T-helper 2 cell treated with Interferon-gamma antibody and Interleukin-4, amounts not matched to agents 5 μg/mL and 100 μg/mL, for 36 hours (primary cell): ENCODE measurements at regions not wholly inside any gene's neighbourhood (a gene's known extent, or its start where the extent isn't known, plus 50 kb on each side); places are given as distances from the start of the nearest gene placed in this dataset.

Experiments used
- DNase-seq: peaks from one replicate; pipeline ENCODE4 v3.0.0; 2021; ENCODE audit warnings: low spot score
- H3K27ac Mint-ChIP-seq: one replicate; pipeline ENCODE4 v1.8.0; 2021; ENCODE audit warnings: mild to moderate bottlenecking, mixed read lengths
- H3K27me3 Mint-ChIP-seq: one replicate; pipeline ENCODE4 v1.8.0; 2021; ENCODE audit warnings: low read depth, mixed read lengths
- H3K36me3 Mint-ChIP-seq: one replicate; pipeline ENCODE4 v1.8.0; 2021; ENCODE audit warnings: low read depth, mixed read lengths
- H3K4me1 Mint-ChIP-seq: one replicate; pipeline ENCODE4 v1.8.0; 2021; ENCODE audit warnings: low read depth, mixed read lengths
- H3K4me3 Mint-ChIP-seq: one replicate; pipeline ENCODE4 v1.8.0; 2022; ENCODE audit warnings: mild to moderate bottlenecking, moderate library complexity, mixed read lengths
- H3K9me3 Mint-ChIP-seq: one replicate; pipeline ENCODE4 v1.8.0; 2021; ENCODE audit warnings: mixed read lengths

- DNase-seq = no peak
- Mint-ChIP-seq H3K36me3 (no peaks in the 10 kb centered on the region), H3K4me1 (peaks cover 18% of the 10 kb centered on the region), H3K27me3 (no peaks in the 10 kb centered on the region), H3K4me3 (no peak overlapping the region), H3K9me3 (peaks cover under 1% of the 10 kb centered on the region), H3K27ac (no peak overlapping the region)
These were observed 225.2 kb downstream of the FOXO1 start for GRCh38 chr13:40440990-40441820.

DNA sequence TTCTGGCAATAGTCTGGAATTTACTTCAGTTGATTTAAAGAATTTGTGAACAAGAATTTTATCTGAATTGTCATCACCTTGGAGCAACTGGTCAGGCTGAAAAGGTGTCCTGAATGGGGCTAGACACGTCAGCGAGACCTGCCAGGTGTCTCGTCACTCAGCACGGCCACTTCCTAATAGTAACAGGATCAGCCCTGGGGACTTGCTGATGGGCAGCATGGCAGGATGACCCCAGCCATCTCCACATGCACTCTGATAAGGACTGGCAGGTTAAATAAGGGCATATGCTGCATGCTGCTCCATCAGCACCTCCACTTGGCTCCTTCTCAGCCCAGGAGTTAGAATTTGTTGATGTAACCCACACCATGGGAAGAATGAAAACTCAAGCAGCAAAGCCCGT is 224.2 kb downstream of the FOXO1 start:
- peaks cover 4% of the 10 kb centered on the region for H3K9me3 Mint-ChIP-seq
- no peaks in the 10 kb centered on the region for H3K27me3 Mint-ChIP-seq
- H3K27ac Mint-ChIP-seq = no peak overlapping the region
- peaks cover 2% of the 10 kb centered on the region for H3K36me3 Mint-ChIP-seq
- no peak overlapping the region for H3K4me3 Mint-ChIP-seq
- peaks cover 18% of the 10 kb centered on the region for H3K4me1 Mint-ChIP-seq
- DNase-seq = no peak

GRCh38 chr13:40442826-40443225 is 223.6 kb downstream of the FOXO1 start:
- H3K9me3 Mint-ChIP-seq = peaks cover 4% of the 10 kb centered on the region
- no peak overlapping the region for H3K4me3 Mint-ChIP-seq
- H3K27me3 Mint-ChIP-seq = no peaks in the 10 kb centered on the region
- peaks cover 2% of the 10 kb centered on the region for H3K36me3 Mint-ChIP-seq
- DNase-seq = no peak
- no peak overlapping the region for H3K27ac Mint-ChIP-seq
- H3K4me1 Mint-ChIP-seq = peaks cover 17% of the 10 kb centered on the region

DNA sequence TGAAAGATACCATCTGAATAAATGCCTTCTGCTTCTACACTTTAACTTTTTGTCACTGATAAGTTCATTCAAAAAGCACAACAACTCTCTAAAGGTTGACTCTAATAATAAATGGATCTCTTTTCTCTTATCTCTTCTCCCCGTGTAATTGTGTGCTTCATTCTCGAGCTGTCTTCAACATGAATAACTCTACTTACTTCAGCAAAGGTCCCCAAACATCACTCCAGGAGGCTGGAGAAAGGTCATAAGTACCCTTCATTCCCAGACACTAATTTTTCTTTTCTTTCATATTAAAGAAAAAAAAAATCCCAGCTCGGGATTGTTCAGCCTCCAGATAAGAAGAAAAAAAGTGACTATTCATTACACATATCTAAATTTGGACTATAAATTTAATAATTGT is 222.2 kb downstream of the FOXO1 start:
- Mint-ChIP-seq H3K4me1 (peaks cover 9% of the 10 kb centered on the region), H3K9me3 (peaks cover 4% of the 10 kb centered on the region), H3K36me3 (peaks cover 2% of the 10 kb centered on the region), H3K27ac (no peak overlapping the region), H3K4me3 (no peak overlapping the region), H3K27me3 (no peaks in the 10 kb centered on the region)
- no peak for DNase-seq

GRCh38 chr13:40445557-40445990 is 220.9 kb downstream of the FOXO1 start:
- no peak overlapping the region for H3K4me3 Mint-ChIP-seq
- peaks cover 2% of the 10 kb centered on the region for H3K36me3 Mint-ChIP-seq
- no peak overlapping the region for H3K27ac Mint-ChIP-seq
- no peak for DNase-seq
- peaks cover 8% of the 10 kb centered on the region for H3K9me3 Mint-ChIP-seq
- H3K4me1 Mint-ChIP-seq = peaks cover 6% of the 10 kb centered on the region
- H3K27me3 Mint-ChIP-seq = no peaks in the 10 kb centered on the region

DNA sequence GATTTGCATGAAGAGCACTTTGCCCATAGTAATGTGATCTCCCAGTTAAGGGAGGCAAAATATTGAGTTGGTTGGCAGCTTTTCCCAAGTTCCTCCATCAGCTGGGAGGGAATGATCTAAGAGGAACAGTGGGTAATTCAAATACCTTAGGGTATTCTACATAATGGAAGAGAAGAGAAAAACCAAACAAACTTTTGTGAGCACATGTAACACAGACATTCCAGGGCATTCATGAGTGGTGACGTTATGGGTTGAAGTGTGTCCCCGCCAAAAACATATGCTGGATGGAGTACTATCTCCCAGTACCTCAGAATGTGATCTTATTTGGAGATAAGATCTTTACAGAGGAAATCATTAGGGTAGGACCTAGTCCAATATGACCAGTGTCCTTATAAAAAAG is 220.1 kb downstream of the FOXO1 start:
- no peak overlapping the region for H3K27ac Mint-ChIP-seq
- H3K36me3 Mint-ChIP-seq = peaks cover 2% of the 10 kb centered on the region
- peaks cover 8% of the 10 kb centered on the region for H3K9me3 Mint-ChIP-seq
- no peaks in the 10 kb centered on the region for H3K27me3 Mint-ChIP-seq
- DNase-seq = no peak
- H3K4me3 Mint-ChIP-seq = no peak overlapping the region
- peaks cover 6% of the 10 kb centered on the region for H3K4me1 Mint-ChIP-seq

DNA sequence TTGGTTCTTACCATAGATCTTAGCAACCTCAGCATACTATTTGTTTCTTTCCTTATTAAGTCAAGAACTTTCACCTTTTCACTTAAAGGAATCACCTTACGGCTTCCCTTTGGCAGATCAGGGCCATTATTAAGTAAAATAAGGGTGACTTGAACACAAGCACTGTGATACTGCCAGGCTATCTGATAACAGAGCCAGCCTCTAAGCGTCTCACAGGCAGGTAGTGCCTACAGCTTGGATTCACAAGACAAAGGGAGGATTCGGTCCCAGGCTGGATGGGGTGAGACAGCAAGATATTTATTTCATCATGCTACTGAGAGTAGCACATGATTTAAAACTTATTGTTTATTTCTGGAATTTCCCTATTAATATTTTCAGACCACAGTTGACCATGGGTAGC is 218.6 kb downstream of the FOXO1 start:
- H3K4me3 Mint-ChIP-seq = no peak overlapping the region
- peaks cover 8% of the 10 kb centered on the region for H3K9me3 Mint-ChIP-seq
- no peaks in the 10 kb centered on the region for H3K27me3 Mint-ChIP-seq
- H3K4me1 Mint-ChIP-seq = peaks cover 6% of the 10 kb centered on the region
- peaks cover 2% of the 10 kb centered on the region for H3K36me3 Mint-ChIP-seq
- DNase-seq = no peak
- no peak overlapping the region for H3K27ac Mint-ChIP-seq

GRCh38 chr13:40452038-40452666 is 214.3 kb downstream of the FOXO1 start:
- no peaks in the 10 kb centered on the region for H3K27me3 Mint-ChIP-seq
- H3K4me1 Mint-ChIP-seq = peaks cover 6% of the 10 kb centered on the region
- H3K27ac Mint-ChIP-seq = no peak overlapping the region
- DNase-seq = no peak
- no peaks in the 10 kb centered on the region for H3K36me3 Mint-ChIP-seq
- no peak overlapping the region for H3K4me3 Mint-ChIP-seq
- peaks cover 4% of the 10 kb centered on the region for H3K9me3 Mint-ChIP-seq

- H3K4me1 Mint-ChIP-seq = peaks cover 6% of the 10 kb centered on the region
- no peak overlapping the region for H3K4me3 Mint-ChIP-seq
- peaks cover 4% of the 10 kb centered on the region for H3K9me3 Mint-ChIP-seq
- no peaks in the 10 kb centered on the region for H3K27me3 Mint-ChIP-seq
- H3K36me3 Mint-ChIP-seq = no peaks in the 10 kb centered on the region
- no peak overlapping the region for H3K27ac Mint-ChIP-seq
- DNase-seq = no peak
These were observed 213.6 kb downstream of the FOXO1 start for GRCh38 chr13:40452741-40453334.

GRCh38 chr13:40453351-40454021 is 213.0 kb downstream of the FOXO1 start:
- Mint-ChIP-seq H3K4me3 (no peak overlapping the region), H3K9me3 (peaks cover 4% of the 10 kb centered on the region), H3K36me3 (no peaks in the 10 kb centered on the region), H3K4me1 (peaks cover 3% of the 10 kb centered on the region), H3K27ac (no peak overlapping the region), H3K27me3 (no peaks in the 10 kb centered on the region)
- no peak for DNase-seq

GRCh38 chr13:40456397-40456953 is 210.0 kb downstream of the FOXO1 start:
- DNase-seq = no peak
- Mint-ChIP-seq H3K36me3 (no peaks in the 10 kb centered on the region), H3K4me3 (no peak overlapping the region), H3K27me3 (no peaks in the 10 kb centered on the region), H3K4me1 (no peaks in the 10 kb centered on the region), H3K27ac (no peak overlapping the region), H3K9me3 (no peaks in the 10 kb centered on the region)

- Mint-ChIP-seq H3K4me3 (no peak overlapping the region), H3K27me3 (no peaks in the 10 kb centered on the region), H3K4me1 (no peaks in the 10 kb centered on the region), H3K9me3 (no peaks in the 10 kb centered on the region), H3K27ac (no peak overlapping the region), H3K36me3 (no peaks in the 10 kb centered on the region)
- no peak for DNase-seq
These were observed 209.4 kb downstream of the FOXO1 start for GRCh38 chr13:40456979-40457553.

GRCh38 chr13:40457929-40458719 is 208.3 kb downstream of the FOXO1 start:
- no peaks in the 10 kb centered on the region for H3K9me3 Mint-ChIP-seq
- H3K36me3 Mint-ChIP-seq = no peaks in the 10 kb centered on the region
- H3K4me1 Mint-ChIP-seq = no peaks in the 10 kb centered on the region
- H3K27ac Mint-ChIP-seq = no peak overlapping the region
- no peak overlapping the region for H3K4me3 Mint-ChIP-seq
- no peak for DNase-seq
- H3K27me3 Mint-ChIP-seq = no peaks in the 10 kb centered on the region
